Mesenchymal stem cell (in vitro differentiated cells and primary cell): ENCODE measurements at regions not wholly inside any gene's neighbourhood (a gene's known extent, or its start where the extent isn't known, plus 50 kb on each side); places are given as distances from the start of the nearest gene placed in this dataset.

Experiments
- DNase-seq: peaks from one replicate; pipeline ENCODE4 v3.0.0-alpha.2; 2013
- H2AFZ ChIP-seq: one replicate; pipeline ENCODE4 v1.6.1; 2013; ENCODE audit warnings: low read depth, mild to moderate bottlenecking, control low read depth, inconsistent platforms, low read length, moderate library complexity
- H2AK5ac ChIP-seq: 2 replicates; pipeline ENCODE4 v1.6.1; 2013; ENCODE audit warnings: low read length, moderate library complexity, mild to moderate bottlenecking, inconsistent platforms; ENCODE audit not compliant: severe bottlenecking
- H2BK120ac ChIP-seq: one replicate; pipeline ENCODE4 v1.6.1; 2013; ENCODE audit warnings: low read depth, mild to moderate bottlenecking, inconsistent platforms, low read length, moderate library complexity
- H2BK12ac ChIP-seq, 2 experiments: one replicate each; pipeline ENCODE4 v1.6.1; 2013; ENCODE audit warnings: inconsistent platforms in 2 of 2, low read length in 2 of 2, mild to moderate bottlenecking in 2 of 2, moderate library complexity in 2 of 2, control low read depth in 1 of 2
- H2BK15ac ChIP-seq: one replicate; pipeline ENCODE4 v1.6.1; 2013; ENCODE audit warnings: mild to moderate bottlenecking, low read depth, inconsistent platforms; ENCODE audit not compliant: poor library complexity, severe bottlenecking
- H2BK5ac ChIP-seq: 2 replicates; pipeline ENCODE4 v1.6.1; 2013; ENCODE audit warnings: low read depth, mild to moderate bottlenecking, low read length, control low read depth, inconsistent platforms; ENCODE audit not compliant: poor library complexity, severe bottlenecking
- H3K14ac ChIP-seq, 2 experiments: one replicate each; pipeline ENCODE4 v1.6.1; 2013; ENCODE audit warnings: inconsistent platforms in 2 of 2, low read length in 2 of 2, control low read depth in 1 of 2, mild to moderate bottlenecking in 1 of 2, moderate library complexity in 1 of 2
- H3K18ac ChIP-seq, 2 experiments: one replicate each; pipeline ENCODE4 v1.6.1; 2013; ENCODE audit warnings: inconsistent platforms in 2 of 2, low read length in 2 of 2, control low read depth in 1 of 2, low read depth in 1 of 2, mild to moderate bottlenecking in 1 of 2
- H3K23ac ChIP-seq, 2 experiments: one replicate each; pipeline ENCODE4 v1.6.1; 2013; ENCODE audit warnings: inconsistent platforms in 2 of 2, low read length in 2 of 2, mild to moderate bottlenecking in 2 of 2, moderate library complexity in 2 of 2, control low read depth in 1 of 2
- H3K27ac ChIP-seq: 2 replicates; pipeline ENCODE4 v1.5.1; 2013; ENCODE audit warnings: mild to moderate bottlenecking, moderate library complexity, low read length, control low read depth, inconsistent platforms; ENCODE audit not compliant: poor library complexity, severe bottlenecking
- H3K27me3 ChIP-seq, 2 experiments: 2 replicates each; pipeline versions ENCODE4 v1.6.1 to v1.7.0; 2013; ENCODE audit warnings: low read length in 2 of 2, mild to moderate bottlenecking in 2 of 2, moderate library complexity in 2 of 2, control low read depth in 1 of 2, inconsistent platforms in 1 of 2; ENCODE audit not compliant: control insufficient read depth in 1 of 2, insufficient read depth in 1 of 2
- H3K36me3 ChIP-seq, 2 experiments: 2 replicates each; pipeline versions ENCODE4 v1.6.1 to v1.7.0; 2013; ENCODE audit warnings: low read length in 2 of 2, control low read depth in 1 of 2, inconsistent platforms in 1 of 2, low read depth in 1 of 2, mild to moderate bottlenecking in 1 of 2; ENCODE audit not compliant: insufficient read depth in 2 of 2, control insufficient read depth in 1 of 2
- H3K4ac ChIP-seq, 2 experiments: one replicate each; pipeline ENCODE4 v1.6.1; 2013; ENCODE audit warnings: inconsistent platforms in 2 of 2, low read length in 2 of 2, mild to moderate bottlenecking in 2 of 2, moderate library complexity in 2 of 2, control low read depth in 1 of 2, low read depth in 1 of 2
- H3K4me1 ChIP-seq: 2 replicates; pipeline ENCODE4 v1.6.1; 2013; ENCODE audit warnings: low read depth, low read length, control low read depth; ENCODE audit not compliant: control insufficient read depth, insufficient read depth
- H3K4me2 ChIP-seq: 2 replicates; pipeline ENCODE4 v1.6.1; 2013; ENCODE audit warnings: low read length, mild to moderate bottlenecking, inconsistent platforms; ENCODE audit not compliant: poor library complexity, severe bottlenecking
- H3K4me3 ChIP-seq, 2 experiments: 2 replicates each; pipeline versions ENCODE4 v1.5.1 to v1.7.0; 2013; ENCODE audit warnings: low read length in 2 of 2, mild to moderate bottlenecking in 2 of 2, control low read depth in 1 of 2, low read depth in 1 of 2; ENCODE audit not compliant: insufficient read depth in 1 of 2
- H3K79me1 ChIP-seq: replicated peaks from 2 replicates; pipeline ENCODE4 v1.6.1; 2013; ENCODE audit warnings: mild to moderate bottlenecking, control low read depth, low read length, inconsistent platforms; ENCODE audit not compliant: poor library complexity, severe bottlenecking
- H3K9ac ChIP-seq: 2 replicates; pipeline ENCODE4 v1.7.0; 2013; ENCODE audit warnings: mild to moderate bottlenecking, low read length, moderate library complexity
- H3K9me3 ChIP-seq: 2 replicates; pipeline ENCODE4 v1.7.0; 2013; ENCODE audit warnings: mild to moderate bottlenecking, low read length; ENCODE audit not compliant: control insufficient read depth
- H4K8ac ChIP-seq: one replicate; pipeline ENCODE4 v1.6.1; 2013; ENCODE audit warnings: inconsistent platforms, mild to moderate bottlenecking, low read length, moderate library complexity
- H4K91ac ChIP-seq: one replicate; pipeline ENCODE4 v1.6.1; 2013; ENCODE audit warnings: mild to moderate bottlenecking, low read length, inconsistent platforms
- WGBS: methylation state at CpG from one replicate; pipeline ENCODE4 v1.1.7; 2013; ENCODE audit warnings: mixed read lengths; 5-methylcytosine and 5-hydroxymethylcytosine counted together

DNA sequence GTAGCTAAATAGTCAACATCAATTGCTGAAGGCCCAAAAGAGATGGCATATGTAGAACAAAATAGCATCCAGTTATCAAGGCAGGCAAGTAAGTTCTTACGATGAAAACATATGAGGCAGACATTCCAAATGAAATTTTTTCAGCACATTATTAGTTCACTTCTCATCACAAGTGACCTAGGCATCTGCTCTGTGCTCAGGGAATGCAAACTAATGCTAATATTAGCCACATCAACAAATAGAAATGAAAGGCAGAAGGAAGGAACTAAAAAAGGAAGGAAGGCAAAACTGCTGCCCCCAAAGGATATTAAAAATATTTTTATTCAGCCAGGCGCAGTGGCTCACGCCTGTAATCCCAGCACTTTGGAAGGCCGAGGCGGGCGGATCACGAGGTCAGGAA is 51.2 kb upstream of the ROCK1 start:
- H2BK15ac ChIP-seq, result no peak overlapping the region
- no peak overlapping the region for H3K4ac ChIP-seq
- no peak overlapping the region for H2BK5ac ChIP-seq
- no peaks in the 10 kb centered on the region for H3K27me3 ChIP-seq
- H4K8ac ChIP-seq, result no peak overlapping the region
- no peak overlapping the region for H4K91ac ChIP-seq
- H3K23ac ChIP-seq, result no peak overlapping the region
- no peak overlapping the region for H3K27ac ChIP-seq
- H3K4me1 ChIP-seq, result no peaks in the 10 kb centered on the region
- H2BK120ac ChIP-seq, result no peak overlapping the region
- 97% methylated on average over 7 of the region's 7 CpGs for WGBS
- no peak overlapping the region for H2AFZ ChIP-seq
- peaks cover 4% of the 10 kb centered on the region for H3K9me3 ChIP-seq
- DNase-seq, result no peak
- H3K79me1 ChIP-seq, result no peaks in the 10 kb centered on the region
- H3K14ac ChIP-seq, result no peak overlapping the region
- no peak overlapping the region for H2AK5ac ChIP-seq
- H3K4me3 ChIP-seq, result no peak overlapping the region
- H2BK12ac ChIP-seq, result no peak overlapping the region
- H3K18ac ChIP-seq, result no peak overlapping the region
- H3K36me3 ChIP-seq, result no peaks in the 10 kb centered on the region
- H3K9ac ChIP-seq, result no peak overlapping the region
- H3K4me2 ChIP-seq, result no peak overlapping the region

DNA sequence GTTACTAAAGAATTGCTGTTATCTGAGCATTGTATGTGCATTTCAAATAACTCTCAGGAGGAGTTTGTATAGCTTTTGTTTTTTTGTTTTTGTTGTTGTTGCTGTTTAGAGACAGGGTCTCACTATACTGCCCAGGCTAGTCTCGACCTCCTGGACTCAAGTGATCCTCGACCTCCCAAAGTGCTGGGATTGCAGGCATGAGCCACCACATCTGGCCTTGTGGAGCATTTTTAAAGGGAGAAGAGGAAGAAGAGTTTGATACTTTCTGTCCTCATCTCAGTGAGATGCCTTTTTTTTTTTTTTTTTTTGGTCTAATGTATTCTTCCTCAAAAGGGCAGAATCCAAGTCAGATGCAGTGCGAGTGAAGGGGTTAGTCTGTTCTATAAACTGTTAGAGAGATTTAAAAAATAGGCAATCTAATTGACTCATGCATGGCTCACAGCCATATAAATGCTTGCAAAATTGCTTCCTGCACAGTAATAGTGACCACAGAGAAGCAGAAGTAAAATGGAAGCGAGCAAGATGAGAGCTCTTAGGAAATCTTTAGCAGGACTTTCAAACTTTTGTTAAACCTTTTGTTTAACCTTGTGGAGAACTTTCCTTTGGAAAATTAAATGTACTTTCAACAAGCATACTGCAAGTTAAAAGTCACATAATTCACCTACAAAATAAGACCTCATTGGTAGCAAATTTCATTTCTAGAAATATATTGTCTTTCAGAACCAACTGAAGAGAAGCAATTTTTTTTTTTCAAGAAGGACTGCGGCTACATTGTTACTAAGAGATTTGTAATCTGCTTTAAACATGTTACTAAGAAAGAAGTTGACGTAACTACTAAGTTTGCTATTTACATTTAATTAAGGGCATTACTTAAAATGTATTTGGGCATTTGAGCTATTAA is 52.3 kb upstream of the ROCK1 start:
- no peak overlapping the region for H3K14ac ChIP-seq
- H3K36me3 ChIP-seq, result no peaks in the 10 kb centered on the region
- H4K8ac ChIP-seq, result no peak overlapping the region
- H2BK12ac ChIP-seq, result no peak overlapping the region
- no peaks in the 10 kb centered on the region for H3K79me1 ChIP-seq
- H3K4me3 ChIP-seq, result peak overlapping the region in 1 of 2 experiments; percentile 8
- H3K4me2 ChIP-seq, result no peak overlapping the region
- no peak overlapping the region for H3K18ac ChIP-seq
- no peak overlapping the region for H4K91ac ChIP-seq
- no peaks in the 10 kb centered on the region for H3K9me3 ChIP-seq
- no peak overlapping the region for H2AK5ac ChIP-seq
- no peak overlapping the region for H2BK5ac ChIP-seq
- 70% methylated on average over 4 of the region's 6 CpGs for WGBS
- peak overlapping the region; percentile 87 for H3K9ac ChIP-seq
- H2AFZ ChIP-seq, result no peak overlapping the region
- no peak overlapping the region for H3K4ac ChIP-seq
- no peak overlapping the region for H2BK15ac ChIP-seq
- no peaks in the 10 kb centered on the region for H3K4me1 ChIP-seq
- no peak overlapping the region for H3K23ac ChIP-seq
- H2BK120ac ChIP-seq, result no peak overlapping the region
- no peaks in the 10 kb centered on the region for H3K27me3 ChIP-seq
- DNase-seq, result peak; percentile 86
- H3K27ac ChIP-seq, result no peak overlapping the region

DNA sequence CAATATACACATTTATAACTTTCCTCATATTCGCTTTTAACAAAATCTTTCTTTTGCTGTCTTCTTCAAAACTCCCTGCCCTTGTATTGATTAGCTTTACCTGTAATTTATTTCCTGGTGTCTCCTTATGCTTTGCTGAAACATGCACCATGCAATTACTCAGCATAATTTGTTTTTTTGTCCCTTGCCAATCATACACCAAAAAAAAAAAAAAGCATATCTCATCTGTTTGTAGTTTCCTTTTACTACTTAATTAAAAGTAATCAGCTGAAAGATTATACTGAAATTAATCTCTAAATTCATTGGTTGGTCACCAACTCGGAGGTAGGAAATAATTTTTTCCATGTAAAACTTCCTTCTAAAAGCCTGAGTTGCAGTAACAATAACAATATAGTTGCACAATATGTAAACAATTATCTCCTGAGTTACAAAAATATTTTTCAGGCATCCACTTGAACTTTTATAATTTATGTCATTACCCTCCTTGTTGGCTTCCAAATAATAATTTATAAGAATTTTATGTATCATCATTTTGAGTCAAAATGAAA is 53.0 kb upstream of the ROCK1 start:
- Histone ChIP-seq H2BK15ac (no peak overlapping the region), H3K27me3 (no peaks in the 10 kb centered on the region), H3K18ac (no peak overlapping the region), H3K79me1 (no peaks in the 10 kb centered on the region), H4K8ac (no peak overlapping the region), H3K4me2 (no peak overlapping the region), H4K91ac (no peak overlapping the region), H3K23ac (no peak overlapping the region), H3K4me1 (no peaks in the 10 kb centered on the region), H2BK120ac (no peak overlapping the region), H3K9me3 (no peaks in the 10 kb centered on the region), H2BK5ac (no peak overlapping the region), H2AK5ac (no peak overlapping the region), H3K4me3 (peak overlapping the region in 1 of 2 experiments; percentile 4), H3K36me3 (no peaks in the 10 kb centered on the region), H2AFZ (no peak overlapping the region), H3K9ac (peak overlapping the region; percentile 87), H2BK12ac (no peak overlapping the region), H3K14ac (no peak overlapping the region), H3K27ac (no peak overlapping the region), H3K4ac (no peak overlapping the region)
- 100% methylated on average over 1 of the region's 2 CpGs for WGBS
- peak; percentile 38 for DNase-seq

DNA sequence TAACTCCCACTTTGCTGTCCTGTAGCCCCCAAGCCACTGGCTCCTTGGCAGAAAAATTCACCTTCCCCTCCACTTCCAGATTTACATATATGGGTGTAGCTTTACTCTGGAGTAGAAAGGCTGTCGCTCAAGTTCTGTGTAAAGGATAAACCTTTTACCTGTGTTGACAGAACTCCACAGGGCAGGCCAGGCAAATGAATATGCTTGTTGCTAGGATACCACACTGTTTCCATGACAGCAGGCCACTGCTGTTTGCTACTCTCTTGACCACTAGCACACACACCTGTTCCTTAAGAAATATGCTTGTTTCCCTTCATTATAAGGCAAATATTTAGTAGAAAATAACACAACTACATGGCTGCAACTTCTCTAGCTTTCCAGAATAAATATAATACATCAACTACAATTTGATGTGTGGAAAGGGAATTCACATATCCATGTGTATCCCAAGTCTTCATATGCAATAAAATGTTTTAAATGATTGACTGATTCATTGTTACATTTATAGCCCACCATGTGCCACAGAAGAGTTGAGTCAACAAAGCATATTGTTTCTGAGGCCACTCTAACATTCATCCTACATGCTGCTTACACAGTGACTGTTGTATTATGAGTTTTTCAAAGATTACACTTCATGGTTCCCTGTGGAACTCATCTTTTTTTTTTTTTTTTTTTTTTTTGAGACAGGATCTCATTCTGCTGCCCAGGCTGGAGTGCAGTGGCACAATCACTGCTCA is 56.2 kb upstream of the ROCK1 start:
- Histone ChIP-seq H3K23ac (no peak overlapping the region), H3K79me1 (no peaks in the 10 kb centered on the region), H3K9me3 (no peaks in the 10 kb centered on the region), H4K8ac (no peak overlapping the region), H3K4me2 (no peak overlapping the region), H3K27me3 (no peaks in the 10 kb centered on the region), H2AK5ac (no peak overlapping the region), H3K14ac (no peak overlapping the region), H2BK15ac (no peak overlapping the region), H3K18ac (no peak overlapping the region), H3K4ac (no peak overlapping the region), H2BK120ac (no peak overlapping the region), H2BK12ac (no peak overlapping the region), H3K4me3 (no peak overlapping the region), H3K9ac (no peak overlapping the region), H3K27ac (no peak overlapping the region), H4K91ac (no peak overlapping the region), H2AFZ (no peak overlapping the region), H3K36me3 (no peaks in the 10 kb centered on the region), H3K4me1 (no peaks in the 10 kb centered on the region), H2BK5ac (no peak overlapping the region)
- WGBS, result 83% methylated on average over 1 of the region's 1 CpG
- no peak for DNase-seq
